Trophoblast cell (in vitro differentiated cells and primary cell): ENCODE measurements at regions not wholly inside any gene's neighbourhood (a gene's known extent, or its start where the extent isn't known, plus 50 kb on each side); places are given as distances from the start of the nearest gene placed in this dataset.
"Not testable (repeated sequence)": the region's sequence is repeated elsewhere in the genome, so short reads cannot be mapped to it uniquely, and the experiment has no call there.

Experiments used
- DNase-seq, 2 donors: peaks; one replicate each; pipeline ENCODE4 v3.0.0-alpha.2; 2016
- H2AFZ ChIP-seq: 2 replicates; pipeline ENCODE4 v1.6.1; 2013; ENCODE audit warnings: low read length, moderate library complexity, mild to moderate bottlenecking; ENCODE audit not compliant: insufficient read depth, poor library complexity
- H2AK5ac ChIP-seq: 2 replicates; pipeline ENCODE4 v1.6.1; 2013; ENCODE audit warnings: mild to moderate bottlenecking, low read length
- H2BK120ac ChIP-seq: 2 replicates; pipeline ENCODE4 v1.6.1; 2013; ENCODE audit warnings: low read length, mild to moderate bottlenecking, moderate library complexity; ENCODE audit not compliant: insufficient read depth, poor library complexity
- H2BK12ac ChIP-seq: 2 replicates; pipeline ENCODE4 v1.6.1; 2013; ENCODE audit warnings: mild to moderate bottlenecking, low read length, moderate library complexity
- H2BK5ac ChIP-seq: 2 replicates; pipeline ENCODE4 v1.6.1; 2013; ENCODE audit warnings: low read length, low read depth, moderate library complexity, mild to moderate bottlenecking; ENCODE audit not compliant: poor library complexity
- H3K14ac ChIP-seq: 2 replicates; pipeline ENCODE4 v1.6.1; 2013; ENCODE audit warnings: mild to moderate bottlenecking, low read length
- H3K18ac ChIP-seq: 2 replicates; pipeline ENCODE4 v1.6.1; 2013; ENCODE audit warnings: mild to moderate bottlenecking, low read length
- H3K23ac ChIP-seq: 2 replicates; pipeline ENCODE4 v1.6.1; 2013; ENCODE audit warnings: low read length
- H3K27ac ChIP-seq: 2 replicates; pipeline ENCODE4 v1.5.1; 2013; ENCODE audit warnings: low read depth, mild to moderate bottlenecking, inconsistent platforms, low read length, moderate library complexity
- H3K27me3 ChIP-seq: 2 replicates; pipeline ENCODE4 v1.6.1; 2013; ENCODE audit warnings: inconsistent platforms, mild to moderate bottlenecking, low read length, moderate library complexity; ENCODE audit not compliant: insufficient read depth
- H3K36me3 ChIP-seq, 2 experiments: 1 replicate in 1 of 2; 2 replicates in 1 of 2; pipeline ENCODE4 v1.6.1; 2013; ENCODE audit warnings: low read length in 2 of 2, mild to moderate bottlenecking in 2 of 2, moderate library complexity in 1 of 2; ENCODE audit not compliant: insufficient read depth in 2 of 2, control insufficient read depth in 1 of 2
- H3K4ac ChIP-seq: 2 replicates; pipeline ENCODE4 v1.6.1; 2013; ENCODE audit warnings: low read depth, mild to moderate bottlenecking, low read length, moderate library complexity
- H3K4me1 ChIP-seq, 2 experiments: 1 replicate in 1 of 2; 2 replicates in 1 of 2; pipeline ENCODE4 v1.6.1; 2013; ENCODE audit warnings: low read length in 2 of 2, mild to moderate bottlenecking in 2 of 2, moderate library complexity in 1 of 2; ENCODE audit not compliant: insufficient read depth in 2 of 2, control insufficient read depth in 1 of 2
- H3K4me2 ChIP-seq: 2 replicates; pipeline ENCODE4 v1.6.1; 2013; ENCODE audit warnings: inconsistent platforms, mild to moderate bottlenecking, low read length, moderate library complexity
- H3K4me3 ChIP-seq: 2 replicates; pipeline ENCODE4 v1.5.1; 2013; ENCODE audit warnings: mild to moderate bottlenecking, low read depth, low read length, inconsistent platforms
- H3K79me1 ChIP-seq: one replicate; pipeline ENCODE4 v1.6.1; 2013; ENCODE audit warnings: low read length
- H3K79me2 ChIP-seq: 2 replicates; pipeline ENCODE4 v1.6.1; 2013; ENCODE audit warnings: low read length, mild to moderate bottlenecking; ENCODE audit not compliant: control insufficient read depth, insufficient read depth, poor library complexity
- H3K9ac ChIP-seq: 2 replicates; pipeline ENCODE4 v1.6.1; 2013; ENCODE audit warnings: mild to moderate bottlenecking, low read length
- H3K9me3 ChIP-seq: 2 replicates; pipeline ENCODE4 v1.6.1; 2013; ENCODE audit warnings: low read depth, mild to moderate bottlenecking, control low read depth, inconsistent platforms, low read length; ENCODE audit not compliant: insufficient read depth
- H4K12ac ChIP-seq: 2 replicates; pipeline ENCODE4 v1.6.1; 2013; ENCODE audit warnings: low read depth, mild to moderate bottlenecking, low read length, moderate library complexity
- H4K8ac ChIP-seq: 2 replicates; pipeline ENCODE4 v1.6.1; 2013; ENCODE audit warnings: low read depth, mild to moderate bottlenecking, low read length, moderate library complexity
- H4K91ac ChIP-seq: one replicate; pipeline ENCODE4 v1.6.1; 2013; ENCODE audit warnings: low read depth, mild to moderate bottlenecking, low read length, moderate library complexity
- WGBS: extraction: QIAGEN DNeasy Blood & Tissue Kit; methylation state at CpG from one replicate; pipeline ENCODE4 v1.1.7; 2013; ENCODE audit warnings: missing lambda C conversion rate; ENCODE audit not compliant: insufficient read length, insufficient coverage; ENCODE audit errors: extremely low coverage; 5-methylcytosine and 5-hydroxymethylcytosine counted together

GRCh38 chr2:87488991-87489390 is 258.9 kb upstream of the PLGLB2 start:
- not testable (repeated sequence) for H4K8ac ChIP-seq, H3K36me3 ChIP-seq, H3K4me1 ChIP-seq, H3K4me3 ChIP-seq, H3K14ac ChIP-seq, H3K27ac ChIP-seq, H2BK12ac ChIP-seq, H2BK5ac ChIP-seq, H2AFZ ChIP-seq, H3K9me3 ChIP-seq, H2AK5ac ChIP-seq, H3K4me2 ChIP-seq, DNase-seq, H4K91ac ChIP-seq, H3K18ac ChIP-seq, H3K79me2 ChIP-seq, H3K4ac ChIP-seq, H3K79me1 ChIP-seq, H4K12ac ChIP-seq, H3K23ac ChIP-seq, H3K27me3 ChIP-seq, H3K9ac ChIP-seq, H2BK120ac ChIP-seq
- WGBS = no CpG with 5 or more reads among the region's 3 CpGs

DNA sequence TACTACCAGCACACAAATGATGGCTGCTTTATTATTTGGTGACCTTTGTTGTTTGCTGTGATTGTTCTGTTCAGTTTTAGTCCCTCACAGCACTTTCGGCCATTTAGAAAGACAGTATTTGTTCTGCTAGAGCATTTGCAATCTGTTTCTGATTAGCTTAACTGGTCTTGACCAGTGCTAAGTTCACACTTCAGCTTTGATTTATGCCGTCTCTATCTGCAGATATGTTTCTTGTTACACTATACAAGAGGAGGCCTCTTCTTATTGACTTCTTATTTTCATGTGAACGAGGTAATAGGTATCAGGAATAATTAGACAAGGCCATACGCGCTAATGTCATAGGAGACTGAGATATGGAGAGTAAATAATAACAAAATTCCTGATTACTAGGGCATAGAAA is 253.0 kb upstream of the PLGLB2 start:
- not testable (repeated sequence) for H3K79me2 ChIP-seq, H3K79me1 ChIP-seq, H3K14ac ChIP-seq, H2AK5ac ChIP-seq, H3K4me1 ChIP-seq, H2BK5ac ChIP-seq, H3K23ac ChIP-seq, H3K4me3 ChIP-seq, H3K4me2 ChIP-seq, H3K18ac ChIP-seq, H3K9ac ChIP-seq, H3K4ac ChIP-seq, H2BK120ac ChIP-seq, H2AFZ ChIP-seq, H4K12ac ChIP-seq, H2BK12ac ChIP-seq, H3K27me3 ChIP-seq, H3K36me3 ChIP-seq, H4K8ac ChIP-seq, H3K9me3 ChIP-seq, H4K91ac ChIP-seq, DNase-seq, H3K27ac ChIP-seq
- no CpG with 5 or more reads among the region's 5 CpGs for WGBS

GRCh38 chr2:87495455-87495854 is 252.4 kb upstream of the PLGLB2 start:
- H2BK5ac ChIP-seq, H3K9me3 ChIP-seq, H4K8ac ChIP-seq, H3K23ac ChIP-seq, H4K12ac ChIP-seq, H3K79me1 ChIP-seq, H2BK12ac ChIP-seq, H3K9ac ChIP-seq, H3K14ac ChIP-seq, H4K91ac ChIP-seq, H3K27me3 ChIP-seq, H2BK120ac ChIP-seq, H3K4me1 ChIP-seq, H2AFZ ChIP-seq, H3K27ac ChIP-seq, H3K4me2 ChIP-seq, H3K4me3 ChIP-seq, H2AK5ac ChIP-seq, H3K4ac ChIP-seq, H3K36me3 ChIP-seq, H3K79me2 ChIP-seq, DNase-seq, H3K18ac ChIP-seq: not testable (repeated sequence)
- no CpG with 5 or more reads among the region's 5 CpGs for WGBS

- H3K9me3 ChIP-seq, H3K4ac ChIP-seq, H3K14ac ChIP-seq, H3K4me2 ChIP-seq, H3K18ac ChIP-seq, H3K23ac ChIP-seq, H2AK5ac ChIP-seq, H3K36me3 ChIP-seq, H3K4me3 ChIP-seq, H2BK120ac ChIP-seq, H3K27ac ChIP-seq, H3K4me1 ChIP-seq, H2BK5ac ChIP-seq, H2BK12ac ChIP-seq, H3K27me3 ChIP-seq, H3K9ac ChIP-seq, H3K79me2 ChIP-seq, H4K8ac ChIP-seq, H3K79me1 ChIP-seq, H4K12ac ChIP-seq, H4K91ac ChIP-seq, H2AFZ ChIP-seq: not testable (repeated sequence)
- DNase-seq = peak in 1 of 2 donors; percentile 21
- WGBS = no CpG with 5 or more reads among the region's 6 CpGs
Measured at GRCh38 chr2:87496036-87497006, 251.6 kb upstream of the PLGLB2 start.
